GM12892 (cell line): ENCODE measurements at regions not wholly inside any gene's neighbourhood (a gene's known extent, or its start where the extent isn't known, plus 50 kb on each side); places are given as distances from the start of the nearest gene placed in this dataset.
"Not testable (repeated sequence)": the region's sequence is repeated elsewhere in the genome, so short reads cannot be mapped to it uniquely, and the experiment has no call there.

Experiments used
- DNase-seq: peaks from one replicate; pipeline ENCODE4 v3.0.0; 2011; ENCODE audit not compliant: insufficient read length
- FAIRE-seq: peaks from 2 replicates; lab custom pipeline; 2011; peaks lifted over from hg19 to GRCh38; lab: Jason Lieb, UNC
- POLR2A ChIP-seq: IDR thresholded peaks from 2 replicates; pipeline ENCODE4 v1.6.1; 2011; ENCODE audit warnings: low read depth, low read length, control low read depth
- POLR2AphosphoS5 ChIP-seq: IDR thresholded peaks from 2 replicates; pipeline ENCODE4 v1.6.1; 2011; ENCODE audit warnings: low read depth, low read length, control low read depth
- TAF1 ChIP-seq: IDR thresholded peaks from 2 replicates; pipeline ENCODE4 v1.6.1; 2011; ENCODE audit warnings: low read depth, mild to moderate bottlenecking, control low read depth, low read length, borderline replicate concordance

- DNase-seq (no peak), FAIRE-seq (no peak)
- TF ChIP-seq POLR2AphosphoS5 (no peak), TAF1 (no peak), POLR2A (no peak)
Observed at GRCh38 chr20:6384956-6385486, 262.2 kb upstream of the FERMT1 start.

GRCh38 chr20:6384380-6384779 lies 261.6 kb upstream of the FERMT1 start:
- FAIRE-seq (no peak), DNase-seq (no peak)
- TF ChIP-seq TAF1 (no peak), POLR2A (no peak), POLR2AphosphoS5 (no peak)

- TF ChIP-seq TAF1 (no peak), POLR2AphosphoS5 (no peak), POLR2A (no peak)
- DNase-seq (no peak), FAIRE-seq (no peak)
Observed at GRCh38 chr20:6381887-6382286, 259.1 kb upstream of the FERMT1 start.

GRCh38 chr20:6362245-6362644 lies 239.4 kb upstream of the FERMT1 start:
- DNase-seq (no peak), FAIRE-seq (no peak)
- TF ChIP-seq POLR2A = no peak
- no peak for TF ChIP-seq TAF1
- TF ChIP-seq POLR2AphosphoS5 = no peak

- TF ChIP-seq POLR2AphosphoS5 = no peak
- no peak for TF ChIP-seq TAF1
- no peak for TF ChIP-seq POLR2A
- FAIRE-seq (no peak), DNase-seq (no peak)
Observed at GRCh38 chr20:6360766-6361165, 237.9 kb upstream of the FERMT1 start.

- no peak for FAIRE-seq
- DNase-seq = no peak
- no peak for TF ChIP-seq POLR2A
- TF ChIP-seq TAF1 = no peak
- no peak for TF ChIP-seq POLR2AphosphoS5
Observed at GRCh38 chr20:6355754-6356451, 233.1 kb upstream of the FERMT1 start.

GRCh38 chr20:6348908-6349307 lies 226.1 kb upstream of the FERMT1 start:
- no peak for TF ChIP-seq POLR2A
- no peak for TF ChIP-seq TAF1
- TF ChIP-seq POLR2AphosphoS5 = no peak
- FAIRE-seq = no peak

GRCh38 chr20:6347916-6348315 lies 225.1 kb upstream of the FERMT1 start:
- no peak for TF ChIP-seq TAF1
- TF ChIP-seq POLR2AphosphoS5 = no peak
- no peak for TF ChIP-seq POLR2A
- no peak for FAIRE-seq

More at GRCh38 chr20:6348908-6349307, 226.1 kb upstream of the FERMT1 start:
- DNase-seq = no peak

GRCh38 chr20:6341491-6341890 lies 218.7 kb upstream of the FERMT1 start:
- FAIRE-seq (no peak), DNase-seq (no peak)
- no peak for TF ChIP-seq TAF1

More at GRCh38 chr20:6347916-6348315, 225.1 kb upstream of the FERMT1 start:
- DNase-seq = no peak

- DNase-seq (no peak), FAIRE-seq (no peak)
- no peak for TF ChIP-seq POLR2AphosphoS5
- TF ChIP-seq TAF1 = no peak
- TF ChIP-seq POLR2A = no peak
Observed at GRCh38 chr20:6339176-6339575, 216.3 kb upstream of the FERMT1 start.

GRCh38 chr20:6333110-6333509 lies 210.3 kb upstream of the FERMT1 start:
- no peak for FAIRE-seq
- DNase-seq = no peak
- TF ChIP-seq TAF1 = no peak
- no peak for TF ChIP-seq POLR2AphosphoS5
- TF ChIP-seq POLR2A = no peak

- DNase-seq, FAIRE-seq: not testable (repeated sequence)
Observed at GRCh38 chr20:6321235-6321634, 198.4 kb upstream of the FERMT1 start.
